Sigmoid colon (tissue), 4 donors: ENCODE measurements at regions not wholly inside any gene's neighbourhood (a gene's known extent, or its start where the extent isn't known, plus 50 kb on each side); places are given as distances from the start of the nearest gene placed in this dataset.

Source experiments
- CTCF ChIP-seq, 4 experiments: fragments of 450-650 bp in 3 of 4; fragments of 200-600 bp in 1 of 4; IDR thresholded peaks; one replicate each; pipeline ENCODE4 v1.5.1; 2016 to 2019; ENCODE audit warnings: antibody characterized with exemption in 4 of 4, mild to moderate bottlenecking in 3 of 4, moderate library complexity in 2 of 4
- EP300 ChIP-seq, 4 donors: sonication (generic); formaldehyde crosslinking; IDR thresholded peaks; one replicate each; pipeline ENCODE4 v1.6.1; 2017; ENCODE audit warnings: antibody characterized with exemption in 4 of 4
- POLR2A ChIP-seq, 2 donors: fragments of 450-650 bp; IDR thresholded peaks; one replicate each; pipeline ENCODE4 v1.6.1; 2016; ENCODE audit warnings: antibody characterized with exemption in 2 of 2, mild to moderate bottlenecking in 2 of 2, moderate library complexity in 2 of 2
- POLR2AphosphoS5 ChIP-seq, 4 donors: sonication (generic); formaldehyde crosslinking; IDR thresholded peaks; one replicate each; pipeline ENCODE4 v1.6.1; 2017; ENCODE audit warnings: antibody characterized with exemption in 4 of 4

GRCh38 chr9:94010980-94011533 lies 55.9 kb upstream of the BARX1 start:
- TF ChIP-seq CTCF (IDR thresholded peaks at IDR 0.05) (no peak), POLR2A (IDR thresholded peaks at IDR 0.05) (no peak), POLR2AphosphoS5 (IDR thresholded peaks at IDR 0.05) (no peak), EP300 (IDR thresholded peaks at IDR 0.05) (no peak)
